ENCODE measurements at regions not wholly inside any gene's neighbourhood (a gene's known extent, or its start where the extent isn't known, plus 50 kb on each side); places are given as distances from the start of the nearest gene placed in this dataset.

DNA sequence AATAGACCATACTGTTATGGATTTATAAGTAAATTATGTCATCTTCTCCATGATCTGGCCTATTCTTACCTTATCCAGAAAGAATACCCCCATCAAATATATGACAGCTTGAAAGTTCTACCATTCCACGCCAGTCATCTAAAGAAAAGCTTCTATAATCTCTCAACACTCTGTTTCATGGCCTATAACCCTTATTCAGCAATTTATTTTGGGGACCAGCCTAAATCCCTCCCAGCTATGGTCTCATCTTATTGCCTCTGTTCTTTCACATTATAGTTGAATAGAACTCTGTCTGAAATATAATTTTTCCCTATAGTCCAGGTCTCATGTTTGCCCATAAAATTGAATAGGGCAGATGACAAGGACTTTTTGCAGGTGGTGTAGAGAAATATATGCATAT is 2387.6 kb upstream of the WWC1 start:
- peaks cover 4% of the 10 kb centered on the region for H3K27me3 ChIP-seq (ENCODE audit: insufficient read depth, poor library complexity, severe bottlenecking)
- TF ChIP-seq, protein P1, sequence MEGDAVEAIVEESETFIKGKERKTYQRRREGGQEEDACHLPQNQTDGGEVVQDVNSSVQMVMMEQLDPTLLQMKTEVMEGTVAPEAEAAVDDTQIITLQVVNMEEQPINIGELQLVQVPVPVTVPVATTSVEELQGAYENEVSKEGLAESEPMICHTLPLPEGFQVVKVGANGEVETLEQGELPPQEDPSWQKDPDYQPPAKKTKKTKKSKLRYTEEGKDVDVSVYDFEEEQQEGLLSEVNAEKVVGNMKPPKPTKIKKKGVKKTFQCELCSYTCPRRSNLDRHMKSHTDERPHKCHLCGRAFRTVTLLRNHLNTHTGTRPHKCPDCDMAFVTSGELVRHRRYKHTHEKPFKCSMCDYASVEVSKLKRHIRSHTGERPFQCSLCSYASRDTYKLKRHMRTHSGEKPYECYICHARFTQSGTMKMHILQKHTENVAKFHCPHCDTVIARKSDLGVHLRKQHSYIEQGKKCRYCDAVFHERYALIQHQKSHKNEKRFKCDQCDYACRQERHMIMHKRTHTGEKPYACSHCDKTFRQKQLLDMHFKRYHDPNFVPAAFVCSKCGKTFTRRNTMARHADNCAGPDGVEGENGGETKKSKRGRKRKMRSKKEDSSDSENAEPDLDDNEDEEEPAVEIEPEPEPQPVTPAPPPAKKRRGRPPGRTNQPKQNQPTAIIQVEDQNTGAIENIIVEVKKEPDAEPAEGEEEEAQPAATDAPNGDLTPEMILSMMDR (IDR thresholded peaks at IDR 0.05; ENCODE audit: poor library complexity, severe bottlenecking) = no peak
- no peaks in the 10 kb centered on the region for H3K36me3 ChIP-seq (ENCODE audit: low read depth)
- no peak for DNase-seq (ENCODE audit: low spot score)
- H3K4me1 ChIP-seq (ENCODE audit: insufficient read depth, poor library complexity, severe bottlenecking) = no peaks in the 10 kb centered on the region
- H3K27ac ChIP-seq (ENCODE audit: poor library complexity, severe bottlenecking) = no peak overlapping the region
- H3K4me3 ChIP-seq (ENCODE audit: severe bottlenecking) = no peak overlapping the region
- H3K9me3 ChIP-seq (ENCODE audit: severe bottlenecking) = no peaks in the 10 kb centered on the region
- no peak for ATAC-seq (ENCODE audit: low read depth)

DNA sequence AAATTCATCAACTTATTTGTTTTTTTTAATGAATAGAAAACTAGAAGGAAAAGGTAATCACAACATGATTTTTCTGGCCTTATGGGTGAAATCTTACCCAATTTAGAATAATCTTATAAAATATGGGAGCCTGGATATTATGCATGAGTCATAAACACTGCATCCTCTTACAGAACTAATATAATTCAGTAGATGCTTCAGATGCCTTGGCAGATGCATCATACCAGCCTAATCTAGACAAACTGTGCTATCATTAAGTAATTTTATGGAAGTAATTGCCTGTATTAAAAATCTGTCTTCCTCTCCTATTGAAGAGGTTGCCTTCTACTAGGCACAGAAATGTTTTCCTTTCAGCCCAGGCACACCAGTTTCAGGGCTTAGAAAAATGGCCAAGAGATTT is 2384.6 kb upstream of the WWC1 start:
- no peaks in the 10 kb centered on the region for H3K36me3 ChIP-seq (ENCODE audit: low read depth)
- H3K4me3 ChIP-seq (ENCODE audit: severe bottlenecking) = no peak overlapping the region
- no peaks in the 10 kb centered on the region for H3K4me1 ChIP-seq (ENCODE audit: insufficient read depth, poor library complexity, severe bottlenecking)
- H3K27me3 ChIP-seq (ENCODE audit: insufficient read depth, poor library complexity, severe bottlenecking) = peaks cover under 1% of the 10 kb centered on the region
- DNase-seq (ENCODE audit: low spot score) = no peak
- TF ChIP-seq, protein P1 (IDR thresholded peaks at IDR 0.05; ENCODE audit: poor library complexity, severe bottlenecking) = no peak
- no peak overlapping the region for H3K27ac ChIP-seq (ENCODE audit: poor library complexity, severe bottlenecking)
- ATAC-seq (ENCODE audit: low read depth) = no peak
- H3K9me3 ChIP-seq (ENCODE audit: severe bottlenecking) = no peaks in the 10 kb centered on the region

DNA sequence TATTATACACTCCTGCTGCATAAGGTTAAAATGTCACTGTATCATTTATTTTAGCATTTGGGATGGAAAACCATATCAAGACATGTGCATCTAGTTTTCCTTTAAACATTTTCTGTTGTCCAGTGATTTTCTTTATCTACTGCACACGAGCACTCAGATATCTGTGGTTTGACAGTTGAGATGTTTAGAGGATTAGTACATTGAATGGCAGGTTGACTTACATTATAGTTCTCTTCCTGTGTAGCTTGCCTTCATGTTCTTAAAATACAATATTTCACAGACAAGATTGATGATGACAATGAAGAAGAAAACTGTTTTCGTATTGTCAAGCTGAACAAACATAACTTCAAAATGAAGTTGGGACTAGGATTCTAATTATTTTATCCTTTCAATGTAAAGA is 2378.4 kb upstream of the WWC1 start:
- H3K4me3 ChIP-seq (ENCODE audit: severe bottlenecking) = no peak overlapping the region
- ATAC-seq (ENCODE audit: low read depth) (no peak), DNase-seq (ENCODE audit: low spot score) (no peak)
- H3K27me3 ChIP-seq (ENCODE audit: insufficient read depth, poor library complexity, severe bottlenecking) = no peaks in the 10 kb centered on the region
- no peak overlapping the region for H3K27ac ChIP-seq (ENCODE audit: poor library complexity, severe bottlenecking)
- H3K36me3 ChIP-seq (ENCODE audit: low read depth) = no peaks in the 10 kb centered on the region
- TF ChIP-seq, protein P1 (IDR thresholded peaks at IDR 0.05; ENCODE audit: poor library complexity, severe bottlenecking) = no peak
- H3K4me1 ChIP-seq (ENCODE audit: insufficient read depth, poor library complexity, severe bottlenecking) = no peaks in the 10 kb centered on the region
- H3K9me3 ChIP-seq (ENCODE audit: severe bottlenecking) = no peaks in the 10 kb centered on the region

DNA sequence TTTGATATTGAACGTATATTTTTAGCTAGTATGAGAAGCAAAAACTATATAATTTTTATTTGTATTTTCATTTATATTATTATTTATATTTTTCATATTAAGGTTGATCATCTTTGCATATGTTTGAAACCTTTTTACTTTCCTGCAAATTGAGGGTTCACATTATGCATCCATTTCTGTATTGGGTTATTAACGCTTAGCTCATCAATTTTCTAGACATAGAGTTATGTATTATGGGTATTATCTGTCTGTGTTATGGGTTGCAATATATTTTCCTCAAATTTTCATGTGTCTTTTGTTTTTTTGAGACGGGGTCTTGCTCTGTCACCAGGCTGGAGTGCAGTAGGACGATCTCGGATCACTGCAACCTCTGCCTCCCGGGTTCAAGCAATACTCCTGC is 2377.0 kb upstream of the WWC1 start:
- Histone ChIP-seq H3K36me3 (ENCODE audit: low read depth) (no peaks in the 10 kb centered on the region), H3K4me3 (ENCODE audit: severe bottlenecking) (no peak overlapping the region), H3K27ac (ENCODE audit: poor library complexity, severe bottlenecking) (no peak overlapping the region), H3K4me1 (ENCODE audit: insufficient read depth, poor library complexity, severe bottlenecking) (no peaks in the 10 kb centered on the region), H3K9me3 (ENCODE audit: severe bottlenecking) (no peaks in the 10 kb centered on the region), H3K27me3 (ENCODE audit: insufficient read depth, poor library complexity, severe bottlenecking) (no peaks in the 10 kb centered on the region)
- no peak for DNase-seq (ENCODE audit: low spot score)
- TF ChIP-seq, protein P1 (IDR thresholded peaks at IDR 0.05; ENCODE audit: poor library complexity, severe bottlenecking) = no peak
- no peak for ATAC-seq (ENCODE audit: low read depth)

DNA sequence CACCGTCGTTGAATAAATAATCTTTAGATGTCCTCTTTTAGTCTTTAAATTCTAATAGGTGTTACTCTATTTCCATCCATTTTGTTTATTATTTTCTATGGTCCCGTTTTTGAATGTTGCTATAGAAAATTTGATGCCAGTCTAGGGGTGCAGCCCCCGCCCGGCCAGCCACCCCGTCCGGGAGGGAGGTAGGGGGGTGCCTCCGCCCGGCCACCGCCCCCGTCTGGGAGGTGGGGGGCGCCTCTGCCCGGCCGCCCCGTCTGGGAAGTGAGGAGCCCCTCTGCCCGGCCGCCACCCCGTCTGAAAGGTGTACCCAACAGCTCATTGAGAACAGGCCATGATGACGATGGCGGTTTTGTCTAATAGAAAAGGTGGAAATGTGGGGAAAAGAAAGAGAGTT is 2372.2 kb upstream of the WWC1 start:
- DNase-seq (ENCODE audit: low spot score) (no peak), ATAC-seq (ENCODE audit: low read depth) (no peak)
- Histone ChIP-seq H3K27ac (ENCODE audit: poor library complexity, severe bottlenecking) (no peak overlapping the region), H3K4me1 (ENCODE audit: insufficient read depth, poor library complexity, severe bottlenecking) (no peaks in the 10 kb centered on the region), H3K9me3 (ENCODE audit: severe bottlenecking) (no peaks in the 10 kb centered on the region), H3K36me3 (ENCODE audit: low read depth) (no peaks in the 10 kb centered on the region), H3K4me3 (ENCODE audit: severe bottlenecking) (no peak overlapping the region), H3K27me3 (ENCODE audit: insufficient read depth, poor library complexity, severe bottlenecking) (no peaks in the 10 kb centered on the region)
- TF ChIP-seq, protein P1 (IDR thresholded peaks at IDR 0.05; ENCODE audit: poor library complexity, severe bottlenecking) = no peak
